T-helper 2 cell treated with Interferon-gamma antibody and Interleukin-4, amounts not matched to agents 100 ng/mL and 5 ng/mL, for 36 hours (primary cell): ENCODE measurements at regions not wholly inside any gene's neighbourhood (a gene's known extent, or its start where the extent isn't known, plus 50 kb on each side); places are given as distances from the start of the nearest gene placed in this dataset.
"Not testable (repeated sequence)": the region's sequence is repeated elsewhere in the genome, so short reads cannot be mapped to it uniquely, and the experiment has no call there.

ENCODE experiments used
- intact Hi-C: fragments of 100-400 bp; cut with micrococcal nuclease; formaldehyde crosslinking; loops from one replicate; pipeline ENCODE4 v1.15.1; 2023

GRCh38 chr4:23113104-23113503 is 420.4 kb downstream of the GBA3 start:
- intact Hi-C loops: no loop called here

GRCh38 chr4:23106516-23106915 is 413.8 kb downstream of the GBA3 start:
- intact Hi-C loops: no loop called here

GRCh38 chr4:23105759-23106370 is 413.1 kb downstream of the GBA3 start:
- intact Hi-C loops: no loop called here

- intact Hi-C loops: no loop called here
Measured at GRCh38 chr4:23097251-23097650, 404.5 kb downstream of the GBA3 start.

- intact Hi-C loops: no loop called here
Measured at GRCh38 chr4:23091711-23092110, 399.0 kb downstream of the GBA3 start.

- intact Hi-C loops: no loop called here
Measured at GRCh38 chr4:23085249-23085568, 392.5 kb downstream of the GBA3 start.

GRCh38 chr4:23084559-23085248 is 392.0 kb downstream of the GBA3 start:
- intact Hi-C loops: no loop called here

GRCh38 chr4:23083391-23083790 is 390.7 kb downstream of the GBA3 start:
- intact Hi-C loops: no loop called here

GRCh38 chr4:23080171-23080570 is 387.4 kb downstream of the GBA3 start:
- intact Hi-C loops: not testable (repeated sequence)

- intact Hi-C loops: no loop called here
Measured at GRCh38 chr4:23070848-23071570, 378.3 kb downstream of the GBA3 start.

GRCh38 chr4:23068756-23069155 is 376.0 kb downstream of the GBA3 start:
- intact Hi-C loops: no loop called here

GRCh38 chr4:23068287-23068686 is 375.6 kb downstream of the GBA3 start:
- intact Hi-C loops: no loop called here

- intact Hi-C loops: no loop called here
Measured at GRCh38 chr4:23062188-23062587, 369.5 kb downstream of the GBA3 start.

- intact Hi-C loops: no loop called here
Measured at GRCh38 chr4:23061431-23061830, 368.7 kb downstream of the GBA3 start.

- intact Hi-C loops: no loop called here
Measured at GRCh38 chr4:23060776-23061175, 368.0 kb downstream of the GBA3 start.

GRCh38 chr4:23058165-23058776 is 365.5 kb downstream of the GBA3 start:
- intact Hi-C loops: no loop called here

GRCh38 chr4:23041501-23041900 is 348.8 kb downstream of the GBA3 start:
- intact Hi-C loops: no loop called here

GRCh38 chr4:23040539-23040938 is 347.8 kb downstream of the GBA3 start:
- intact Hi-C loops: no loop called here

GRCh38 chr4:23039818-23040217 is 347.1 kb downstream of the GBA3 start:
- intact Hi-C loops: no loop called here

- intact Hi-C loops: no loop called here
Measured at GRCh38 chr4:23038626-23039491, 346.1 kb downstream of the GBA3 start.

- intact Hi-C loops: no loop called here
Measured at GRCh38 chr4:23036921-23037495, 344.3 kb downstream of the GBA3 start.
